Activated gamma-delta T cell treated with anti-CD3 and anti-CD28 coated beads, Interleukin-2, amount 50 U/mL, for 16 hours (primary cell): ENCODE measurements at regions not wholly inside any gene's neighbourhood (a gene's known extent, or its start where the extent isn't known, plus 50 kb on each side); places are given as distances from the start of the nearest gene placed in this dataset.

Source experiments
- DNase-seq: peaks from one replicate; pipeline ENCODE4 v3.0.0-alpha.2; 2020; ENCODE audit warnings: low read depth

GRCh38 chr21:43332861-43333297 is 94.1 kb downstream of the SIK1 start:
- DNase-seq, result no peak

- DNase-seq, result no peak
These were observed 94.7 kb downstream of the SIK1 start for GRCh38 chr21:43331962-43332828.

GRCh38 chr21:43331111-43331961 is 95.6 kb downstream of the SIK1 start:
- no peak for DNase-seq

- no peak for DNase-seq
These were observed 96.5 kb downstream of the SIK1 start for GRCh38 chr21:43330306-43330881.

- DNase-seq, result no peak
These were observed 97.1 kb downstream of the SIK1 start for GRCh38 chr21:43329711-43330269.

- no peak for DNase-seq
These were observed 97.8 kb downstream of the SIK1 start for GRCh38 chr21:43328958-43329691.

GRCh38 chr21:43328185-43328957 is 98.6 kb downstream of the SIK1 start:
- no peak for DNase-seq

GRCh38 chr21:43325968-43326715 is 100.8 kb downstream of the SIK1 start:
- DNase-seq, result no peak

- DNase-seq, result no peak
These were observed 101.9 kb downstream of the SIK1 start for GRCh38 chr21:43325036-43325435.

GRCh38 chr21:43324596-43324995 is 102.3 kb downstream of the SIK1 start:
- no peak for DNase-seq

- DNase-seq, result no peak
These were observed 103.5 kb downstream of the SIK1 start for GRCh38 chr21:43323244-43324005.

GRCh38 chr21:43322805-43323204 is 104.1 kb downstream of the SIK1 start:
- DNase-seq, result no peak

GRCh38 chr21:43322311-43322710 is 104.6 kb downstream of the SIK1 start:
- no peak for DNase-seq

GRCh38 chr21:43321611-43322010 is 105.3 kb downstream of the SIK1 start:
- no peak for DNase-seq

- DNase-seq, result no peak
These were observed 105.8 kb downstream of the SIK1 start for GRCh38 chr21:43321111-43321510.

- DNase-seq, result no peak
These were observed 106.4 kb downstream of the SIK1 start for GRCh38 chr21:43320526-43320925.

GRCh38 chr21:43318841-43319781 is 107.8 kb downstream of the SIK1 start:
- DNase-seq, result no peak

GRCh38 chr21:43318368-43318767 is 108.6 kb downstream of the SIK1 start:
- no peak for DNase-seq
